Mammary epithelial cell (primary cell): ENCODE measurements at regions not wholly inside any gene's neighbourhood (a gene's known extent, or its start where the extent isn't known, plus 50 kb on each side); places are given as distances from the start of the nearest gene placed in this dataset.

ENCODE experiments used
- CTCF ChIP-seq, 2 donors: IDR thresholded peaks in 1 of 2; conservative IDR thresholded peaks in 1 of 2; 2 replicates each; pipeline ENCODE4 v1.5.1; 2011 to 2012; ENCODE audit warnings: inconsistent platforms in 2 of 2, low read length in 2 of 2, mild to moderate bottlenecking in 2 of 2, control low read depth in 1 of 2, low read depth in 1 of 2; ENCODE audit not compliant: insufficient read depth in 1 of 2; ENCODE audit errors: extremely low read depth in 1 of 2
- EZH2 ChIP-seq: IDR thresholded peaks from 2 replicates; pipeline ENCODE4 v1.6.1; 2012; ENCODE audit warnings: low read length, inconsistent platforms, borderline replicate concordance

GRCh38 chr18:45254709-45255082 is 360.6 kb upstream of the SLC14A2 start:
- TF ChIP-seq CTCF (conservative IDR thresholded peaks at IDR 0.05 in 1 of 2, IDR thresholded peaks at IDR 0.05 in 1 of 2; ENCODE audit: extremely low read depth in 1 of 2, insufficient read depth in 1 of 2, low read depth in 1 of 2, low read length in 2 of 2) (no peak), EZH2 (no peak)
